Mesenchymal stem cell (in vitro differentiated cells and primary cell): ENCODE measurements at regions not wholly inside any gene's neighbourhood (a gene's known extent, or its start where the extent isn't known, plus 50 kb on each side); places are given as distances from the start of the nearest gene placed in this dataset.

Source experiments
- DNase-seq: peaks from one replicate; pipeline ENCODE4 v3.0.0-alpha.2; 2013
- H2AFZ ChIP-seq: one replicate; pipeline ENCODE4 v1.6.1; 2013; ENCODE audit warnings: low read depth, mild to moderate bottlenecking, control low read depth, inconsistent platforms, low read length, moderate library complexity
- H2AK5ac ChIP-seq: 2 replicates; pipeline ENCODE4 v1.6.1; 2013; ENCODE audit warnings: low read length, moderate library complexity, mild to moderate bottlenecking, inconsistent platforms; ENCODE audit not compliant: severe bottlenecking
- H2BK120ac ChIP-seq: one replicate; pipeline ENCODE4 v1.6.1; 2013; ENCODE audit warnings: low read depth, mild to moderate bottlenecking, inconsistent platforms, low read length, moderate library complexity
- H2BK12ac ChIP-seq, 2 experiments: one replicate each; pipeline ENCODE4 v1.6.1; 2013; ENCODE audit warnings: inconsistent platforms in 2 of 2, low read length in 2 of 2, mild to moderate bottlenecking in 2 of 2, moderate library complexity in 2 of 2, control low read depth in 1 of 2
- H2BK15ac ChIP-seq: one replicate; pipeline ENCODE4 v1.6.1; 2013; ENCODE audit warnings: mild to moderate bottlenecking, low read depth, inconsistent platforms; ENCODE audit not compliant: poor library complexity, severe bottlenecking
- H2BK5ac ChIP-seq: 2 replicates; pipeline ENCODE4 v1.6.1; 2013; ENCODE audit warnings: low read depth, mild to moderate bottlenecking, low read length, control low read depth, inconsistent platforms; ENCODE audit not compliant: poor library complexity, severe bottlenecking
- H3K14ac ChIP-seq, 2 experiments: one replicate each; pipeline ENCODE4 v1.6.1; 2013; ENCODE audit warnings: inconsistent platforms in 2 of 2, low read length in 2 of 2, control low read depth in 1 of 2, mild to moderate bottlenecking in 1 of 2, moderate library complexity in 1 of 2
- H3K18ac ChIP-seq, 2 experiments: one replicate each; pipeline ENCODE4 v1.6.1; 2013; ENCODE audit warnings: inconsistent platforms in 2 of 2, low read length in 2 of 2, control low read depth in 1 of 2, low read depth in 1 of 2, mild to moderate bottlenecking in 1 of 2
- H3K23ac ChIP-seq, 2 experiments: one replicate each; pipeline ENCODE4 v1.6.1; 2013; ENCODE audit warnings: inconsistent platforms in 2 of 2, low read length in 2 of 2, mild to moderate bottlenecking in 2 of 2, moderate library complexity in 2 of 2, control low read depth in 1 of 2
- H3K27ac ChIP-seq: 2 replicates; pipeline ENCODE4 v1.5.1; 2013; ENCODE audit warnings: mild to moderate bottlenecking, moderate library complexity, low read length, control low read depth, inconsistent platforms; ENCODE audit not compliant: poor library complexity, severe bottlenecking
- H3K27me3 ChIP-seq, 2 experiments: 2 replicates each; pipeline versions ENCODE4 v1.6.1 to v1.7.0; 2013; ENCODE audit warnings: low read length in 2 of 2, mild to moderate bottlenecking in 2 of 2, moderate library complexity in 2 of 2, control low read depth in 1 of 2, inconsistent platforms in 1 of 2; ENCODE audit not compliant: control insufficient read depth in 1 of 2, insufficient read depth in 1 of 2
- H3K36me3 ChIP-seq, 2 experiments: 2 replicates each; pipeline versions ENCODE4 v1.6.1 to v1.7.0; 2013; ENCODE audit warnings: low read length in 2 of 2, control low read depth in 1 of 2, inconsistent platforms in 1 of 2, low read depth in 1 of 2, mild to moderate bottlenecking in 1 of 2; ENCODE audit not compliant: insufficient read depth in 2 of 2, control insufficient read depth in 1 of 2
- H3K4ac ChIP-seq, 2 experiments: one replicate each; pipeline ENCODE4 v1.6.1; 2013; ENCODE audit warnings: inconsistent platforms in 2 of 2, low read length in 2 of 2, mild to moderate bottlenecking in 2 of 2, moderate library complexity in 2 of 2, control low read depth in 1 of 2, low read depth in 1 of 2
- H3K4me1 ChIP-seq: 2 replicates; pipeline ENCODE4 v1.6.1; 2013; ENCODE audit warnings: low read depth, low read length, control low read depth; ENCODE audit not compliant: control insufficient read depth, insufficient read depth
- H3K4me2 ChIP-seq: 2 replicates; pipeline ENCODE4 v1.6.1; 2013; ENCODE audit warnings: low read length, mild to moderate bottlenecking, inconsistent platforms; ENCODE audit not compliant: poor library complexity, severe bottlenecking
- H3K4me3 ChIP-seq, 2 experiments: 2 replicates each; pipeline versions ENCODE4 v1.5.1 to v1.7.0; 2013; ENCODE audit warnings: low read length in 2 of 2, mild to moderate bottlenecking in 2 of 2, control low read depth in 1 of 2, low read depth in 1 of 2; ENCODE audit not compliant: insufficient read depth in 1 of 2
- H3K79me1 ChIP-seq: replicated peaks from 2 replicates; pipeline ENCODE4 v1.6.1; 2013; ENCODE audit warnings: mild to moderate bottlenecking, control low read depth, low read length, inconsistent platforms; ENCODE audit not compliant: poor library complexity, severe bottlenecking
- H3K9ac ChIP-seq: 2 replicates; pipeline ENCODE4 v1.7.0; 2013; ENCODE audit warnings: mild to moderate bottlenecking, low read length, moderate library complexity
- H3K9me3 ChIP-seq: 2 replicates; pipeline ENCODE4 v1.7.0; 2013; ENCODE audit warnings: mild to moderate bottlenecking, low read length; ENCODE audit not compliant: control insufficient read depth
- H4K8ac ChIP-seq: one replicate; pipeline ENCODE4 v1.6.1; 2013; ENCODE audit warnings: inconsistent platforms, mild to moderate bottlenecking, low read length, moderate library complexity
- H4K91ac ChIP-seq: one replicate; pipeline ENCODE4 v1.6.1; 2013; ENCODE audit warnings: mild to moderate bottlenecking, low read length, inconsistent platforms
- WGBS: methylation state at CpG from one replicate; pipeline ENCODE4 v1.1.7; 2013; ENCODE audit warnings: mixed read lengths; 5-methylcytosine and 5-hydroxymethylcytosine counted together

GRCh38 chr17:14015271-14015670, 54.0 kb upstream of the COX10 start:
- H2AK5ac ChIP-seq = no peak overlapping the region
- no peak for DNase-seq
- H3K14ac ChIP-seq = no peak overlapping the region
- H3K23ac ChIP-seq = no peak overlapping the region
- H4K91ac ChIP-seq = no peak overlapping the region
- no peak overlapping the region for H3K9ac ChIP-seq
- no peak overlapping the region for H3K4me2 ChIP-seq
- no peaks in the 10 kb centered on the region for H3K79me1 ChIP-seq
- WGBS = 90% methylated on average over 14 of the region's 14 CpGs
- no peak overlapping the region for H3K4ac ChIP-seq
- H2BK5ac ChIP-seq = no peak overlapping the region
- no peak overlapping the region for H2BK120ac ChIP-seq
- no peaks in the 10 kb centered on the region for H3K9me3 ChIP-seq
- H2BK12ac ChIP-seq = no peak overlapping the region
- no peaks in the 10 kb centered on the region for H3K36me3 ChIP-seq
- no peak overlapping the region for H2AFZ ChIP-seq
- H3K27me3 ChIP-seq = no peaks in the 10 kb centered on the region
- no peak overlapping the region for H3K4me3 ChIP-seq
- no peak overlapping the region for H4K8ac ChIP-seq
- no peak overlapping the region for H2BK15ac ChIP-seq
- no peak overlapping the region for H3K18ac ChIP-seq
- no peaks in the 10 kb centered on the region for H3K4me1 ChIP-seq
- H3K27ac ChIP-seq = no peak overlapping the region

- H2BK120ac ChIP-seq = no peak overlapping the region
- H3K4me1 ChIP-seq = no peaks in the 10 kb centered on the region
- no peak overlapping the region for H3K4me3 ChIP-seq
- no peak overlapping the region for H2BK5ac ChIP-seq
- H3K18ac ChIP-seq = no peak overlapping the region
- no peak overlapping the region for H3K23ac ChIP-seq
- H2BK12ac ChIP-seq = no peak overlapping the region
- H3K27me3 ChIP-seq = no peaks in the 10 kb centered on the region
- no peak overlapping the region for H4K8ac ChIP-seq
- no peaks in the 10 kb centered on the region for H3K9me3 ChIP-seq
- no peak overlapping the region for H2BK15ac ChIP-seq
- H2AFZ ChIP-seq = no peak overlapping the region
- no peaks in the 10 kb centered on the region for H3K36me3 ChIP-seq
- H3K4me2 ChIP-seq = no peak overlapping the region
- H3K14ac ChIP-seq = no peak overlapping the region
- WGBS = 97% methylated on average over 3 of the region's 3 CpGs
- no peak overlapping the region for H2AK5ac ChIP-seq
- no peak for DNase-seq
- H3K27ac ChIP-seq = no peak overlapping the region
- H3K4ac ChIP-seq = no peak overlapping the region
- H3K79me1 ChIP-seq = no peaks in the 10 kb centered on the region
- no peak overlapping the region for H4K91ac ChIP-seq
- H3K9ac ChIP-seq = no peak overlapping the region
These were observed 52.4 kb upstream of the COX10 start for GRCh38 chr17:14016858-14017257.

- H3K14ac ChIP-seq = no peak overlapping the region
- H3K9ac ChIP-seq = no peak overlapping the region
- H3K9me3 ChIP-seq = no peaks in the 10 kb centered on the region
- H3K4me1 ChIP-seq = no peaks in the 10 kb centered on the region
- H4K8ac ChIP-seq = no peak overlapping the region
- H3K18ac ChIP-seq = no peak overlapping the region
- H3K4ac ChIP-seq = no peak overlapping the region
- no peak overlapping the region for H2AK5ac ChIP-seq
- H2AFZ ChIP-seq = no peak overlapping the region
- H3K36me3 ChIP-seq = peaks cover 0 to 5% of the 10 kb centered on the region in 2 experiments
- peaks cover 2% of the 10 kb centered on the region for H3K79me1 ChIP-seq
- H2BK120ac ChIP-seq = no peak overlapping the region
- DNase-seq = peak; percentile 54
- no peak overlapping the region for H3K4me3 ChIP-seq
- no peak overlapping the region for H2BK15ac ChIP-seq
- no peaks in the 10 kb centered on the region for H3K27me3 ChIP-seq
- no peak overlapping the region for H2BK5ac ChIP-seq
- H2BK12ac ChIP-seq = no peak overlapping the region
- no peak overlapping the region for H3K27ac ChIP-seq
- H4K91ac ChIP-seq = no peak overlapping the region
- 71% methylated on average over 4 of the region's 9 CpGs for WGBS
- no peak overlapping the region for H3K4me2 ChIP-seq
- no peak overlapping the region for H3K23ac ChIP-seq
These were observed 49.9 kb upstream of the COX10 start for GRCh38 chr17:14019186-14019956.
